T-helper 22 cell (primary cell): ENCODE measurements at regions not wholly inside any gene's neighbourhood (a gene's known extent, or its start where the extent isn't known, plus 50 kb on each side); places are given as distances from the start of the nearest gene placed in this dataset.
"Not testable (repeated sequence)": the region's sequence is repeated elsewhere in the genome, so short reads cannot be mapped to it uniquely, and the experiment has no call there.

ENCODE experiments used
- DNase-seq: peaks from one replicate; pipeline ENCODE4 v3.0.0-alpha.2; 2020; ENCODE audit warnings: low read depth

DNA sequence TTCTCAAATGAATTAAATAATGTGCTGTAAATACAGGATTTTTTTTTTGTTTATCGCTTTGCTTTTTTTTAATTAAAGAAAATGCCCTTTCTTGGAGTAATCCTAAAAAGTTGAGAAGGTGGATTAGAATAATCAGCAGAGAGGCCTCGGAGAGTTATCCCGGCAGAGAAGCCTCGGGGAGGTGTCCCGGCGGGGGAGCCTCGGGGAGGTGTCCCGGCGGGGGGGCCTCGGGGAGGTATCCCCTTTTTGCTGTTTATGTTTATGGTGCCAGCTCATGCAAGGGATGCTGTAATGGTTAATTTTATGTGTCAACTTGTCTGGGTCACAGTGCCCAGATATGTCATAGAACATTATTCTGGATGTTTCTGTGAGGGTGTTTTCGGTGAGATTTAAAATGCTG, 263.0 kb upstream of the TRIB2 start:
- DNase-seq = no peak

DNA sequence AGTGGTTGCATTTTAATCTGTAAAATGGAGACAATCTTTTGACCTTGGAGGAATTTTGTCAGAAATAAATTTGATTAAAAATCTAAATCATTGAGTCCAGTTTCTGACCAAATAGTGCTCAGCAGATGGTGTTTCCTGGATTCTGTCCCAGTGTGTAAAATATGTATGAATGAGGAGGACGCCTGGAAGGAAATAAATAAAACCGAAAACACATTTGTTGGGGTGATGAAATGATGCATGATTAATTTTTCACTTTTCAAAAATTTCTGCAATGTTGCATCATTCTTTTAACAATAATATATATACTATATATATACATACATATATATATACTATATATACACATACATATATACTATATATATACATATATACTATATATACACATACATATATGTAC, 261.1 kb upstream of the TRIB2 start:
- no peak for DNase-seq

DNA sequence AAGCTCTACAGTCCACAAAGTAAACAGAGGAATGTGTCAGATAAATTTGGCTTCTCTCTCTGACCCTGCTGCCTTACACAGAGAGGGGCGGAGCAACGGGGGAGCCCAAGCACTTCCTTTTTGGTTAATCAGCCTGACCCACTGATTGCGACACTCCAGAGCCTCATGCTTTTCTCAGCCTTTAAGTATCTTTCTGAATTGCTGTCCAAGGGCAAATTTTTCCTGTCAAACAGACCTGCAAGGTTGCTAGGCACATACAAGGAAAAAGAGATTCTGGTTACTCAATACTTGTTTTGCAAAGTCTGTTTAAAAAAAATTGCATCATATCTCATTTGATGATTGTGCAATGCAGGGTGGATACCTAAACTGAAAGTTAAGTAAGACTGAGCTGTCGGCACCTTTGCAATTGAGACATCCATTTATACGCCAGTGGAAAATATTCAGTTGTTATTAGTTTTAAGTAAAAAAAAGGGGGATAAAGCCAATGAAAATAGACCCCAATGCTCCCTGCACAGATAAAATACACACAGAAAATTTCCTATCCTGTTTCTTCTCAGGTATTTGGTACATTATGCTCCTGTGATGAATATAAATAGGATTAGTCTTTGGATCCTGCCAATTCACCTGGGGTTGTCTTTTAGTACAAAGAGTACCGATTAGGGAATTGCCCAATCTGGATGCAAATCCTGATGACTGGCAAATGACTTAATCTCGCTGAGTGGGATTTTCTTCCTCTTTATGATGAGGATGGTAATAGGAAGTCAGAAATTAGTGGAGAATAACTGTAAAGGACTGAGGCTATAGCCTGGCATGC, 260.2 kb upstream of the TRIB2 start:
- no peak for DNase-seq

DNA sequence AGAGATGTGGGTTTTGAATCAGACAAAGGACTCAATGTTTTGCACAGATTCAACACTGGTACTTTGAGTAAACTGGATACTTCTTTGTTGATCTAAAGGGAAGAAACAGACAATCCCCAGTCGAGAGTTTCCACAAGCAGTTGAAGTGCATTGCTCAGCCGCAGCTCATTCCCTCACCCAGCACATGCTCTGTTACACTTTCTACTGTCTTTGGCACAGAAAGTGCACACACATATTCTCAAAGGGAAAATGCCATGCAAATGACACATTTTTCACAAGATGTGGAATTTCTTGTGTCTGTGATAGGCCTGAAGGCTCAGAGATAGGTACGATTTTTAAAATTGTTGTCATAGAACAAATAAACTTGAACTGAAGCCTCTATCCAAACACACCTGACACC, 258.9 kb upstream of the TRIB2 start:
- no peak for DNase-seq

DNA sequence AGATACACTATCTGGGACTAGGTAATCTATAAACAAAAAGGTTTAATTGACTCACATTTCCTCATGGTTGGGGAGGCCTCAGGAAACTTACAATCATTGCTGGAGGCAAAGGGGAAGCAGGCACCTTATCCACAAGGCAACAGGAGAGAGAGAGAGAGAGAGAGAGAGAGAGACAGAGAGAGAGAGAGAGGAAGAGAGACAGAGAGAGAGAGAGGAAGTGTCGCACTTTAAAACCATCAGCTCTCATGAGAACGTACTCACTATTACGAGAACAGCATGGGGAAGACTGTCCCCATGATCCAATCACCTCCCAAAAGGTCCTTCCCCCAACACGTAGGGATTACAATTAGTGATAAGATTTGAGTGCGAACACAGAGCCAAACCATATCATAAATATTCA, 253.5 kb upstream of the TRIB2 start:
- no peak for DNase-seq

DNA sequence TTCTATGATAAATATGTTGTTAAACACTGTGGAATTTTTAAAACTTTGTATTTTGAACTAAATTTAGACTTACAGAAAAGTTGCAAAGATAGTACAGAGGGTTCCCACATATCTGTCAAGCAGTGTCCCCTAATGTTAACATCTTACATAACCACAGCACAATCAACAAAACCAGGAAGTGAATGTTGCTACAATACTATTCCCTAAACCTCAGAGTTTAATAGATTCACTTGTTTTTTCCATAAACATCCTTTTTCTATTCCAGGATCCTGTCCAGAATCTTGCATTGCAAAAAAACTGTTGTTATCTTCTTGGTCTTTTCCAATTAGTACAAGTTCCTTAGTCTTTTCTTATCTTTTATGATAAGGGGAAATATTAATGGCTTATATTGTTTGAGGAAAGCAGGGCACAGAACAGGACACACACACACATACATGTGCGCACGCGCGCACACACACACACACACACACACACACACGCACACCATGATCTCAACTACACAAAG, 251.1 kb upstream of the TRIB2 start:
- no peak for DNase-seq

DNA sequence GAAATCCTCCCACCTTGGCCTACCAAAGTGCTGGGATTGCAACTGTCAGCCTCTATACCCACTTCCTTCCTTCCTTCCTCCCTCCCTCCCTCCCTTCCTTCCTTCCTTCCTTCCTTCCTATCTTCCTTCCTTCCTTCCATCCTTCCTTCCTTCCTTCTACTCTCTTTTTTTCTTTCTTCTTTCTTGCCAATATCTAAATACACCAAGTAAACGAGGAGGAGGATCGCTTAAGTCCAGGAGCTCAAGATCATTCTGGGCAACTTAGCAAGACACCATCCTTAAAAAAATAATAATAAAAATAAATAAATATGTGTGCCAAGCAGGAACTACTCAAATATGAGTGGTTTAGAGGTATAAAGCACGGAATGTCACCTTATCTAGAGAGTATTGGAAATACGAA, 249.4 kb upstream of the TRIB2 start:
- DNase-seq = no peak

DNA sequence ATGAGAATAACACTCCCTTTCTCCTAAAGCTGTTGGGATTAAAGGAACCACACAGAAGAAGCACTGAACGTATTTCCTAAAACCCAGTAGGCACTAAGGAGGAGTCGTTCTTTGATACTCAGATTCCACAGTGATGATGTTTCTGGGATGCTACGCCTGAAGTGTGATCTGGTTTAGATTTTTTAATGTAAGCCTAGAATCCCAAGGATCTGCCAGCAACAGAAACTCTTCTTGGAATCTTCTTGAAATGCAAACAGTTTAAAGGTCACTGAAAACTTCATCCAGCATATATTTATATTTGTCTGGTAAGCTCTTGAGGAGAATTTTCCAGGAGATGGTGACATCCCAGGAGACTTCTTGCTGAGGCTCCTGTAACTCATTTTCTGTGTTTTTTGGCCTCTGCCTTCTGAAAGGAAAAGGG, 247.6 kb upstream of the TRIB2 start:
- no peak for DNase-seq

DNA sequence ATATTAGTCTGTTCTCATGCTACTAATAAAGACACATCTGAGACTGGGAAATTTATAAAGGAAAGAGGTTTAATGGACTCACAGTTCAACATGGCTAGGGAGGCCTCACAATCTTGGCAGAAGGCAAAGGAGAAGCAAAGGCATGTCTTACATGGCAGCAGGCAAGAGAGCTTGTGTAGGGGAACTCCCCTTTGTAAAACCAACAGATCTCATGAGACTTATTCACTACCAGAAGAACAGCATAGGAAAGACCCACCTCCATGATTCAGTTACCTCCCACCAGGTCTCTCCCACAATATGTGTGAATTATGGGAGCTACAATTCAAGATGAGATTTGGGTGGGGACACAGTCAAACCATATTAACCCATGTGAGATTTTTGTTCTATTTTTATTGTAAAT, 244.5 kb upstream of the TRIB2 start:
- not testable (repeated sequence) for DNase-seq

DNA sequence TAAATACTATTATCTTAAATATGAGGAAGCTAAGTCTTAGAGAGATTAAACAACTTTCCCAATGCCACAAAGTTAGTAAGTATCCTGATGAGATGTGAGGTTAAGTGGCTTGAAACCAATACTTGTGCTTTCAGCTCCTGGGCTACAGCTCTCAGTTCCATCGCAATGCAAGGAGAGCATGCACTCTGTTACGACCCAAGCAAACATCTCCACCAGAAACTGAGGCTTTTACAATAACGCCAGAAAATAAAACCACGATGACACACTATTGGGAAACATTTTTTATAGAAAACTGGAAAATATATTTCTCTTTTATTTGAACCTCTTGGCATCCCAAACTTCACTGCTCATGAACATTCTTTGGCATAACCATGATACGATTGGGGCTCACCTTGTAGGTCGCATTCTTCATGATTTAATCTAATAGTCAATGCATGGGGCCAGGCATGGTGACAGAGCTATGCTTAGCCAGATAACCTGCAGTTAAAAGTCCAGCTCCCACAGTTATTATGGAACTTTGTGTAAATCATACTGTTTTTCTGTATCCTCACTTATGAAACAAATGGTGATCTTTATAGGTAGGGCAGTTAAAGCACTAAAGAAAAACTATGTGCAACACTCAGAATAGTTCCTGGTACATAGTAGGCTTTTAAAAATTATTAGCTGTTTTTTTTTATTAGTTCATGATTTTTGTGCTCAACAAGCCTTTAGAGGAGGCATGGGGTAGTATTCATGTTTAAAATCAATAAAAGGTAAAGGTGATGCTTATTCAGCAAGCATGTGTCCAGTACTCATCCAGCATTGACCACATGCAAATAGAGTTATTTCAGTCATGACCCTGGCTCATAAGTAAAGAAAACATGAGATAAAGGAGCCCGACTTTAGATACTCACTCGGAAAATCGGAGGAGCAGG, 238.3 kb upstream of the TRIB2 start:
- no peak for DNase-seq

DNA sequence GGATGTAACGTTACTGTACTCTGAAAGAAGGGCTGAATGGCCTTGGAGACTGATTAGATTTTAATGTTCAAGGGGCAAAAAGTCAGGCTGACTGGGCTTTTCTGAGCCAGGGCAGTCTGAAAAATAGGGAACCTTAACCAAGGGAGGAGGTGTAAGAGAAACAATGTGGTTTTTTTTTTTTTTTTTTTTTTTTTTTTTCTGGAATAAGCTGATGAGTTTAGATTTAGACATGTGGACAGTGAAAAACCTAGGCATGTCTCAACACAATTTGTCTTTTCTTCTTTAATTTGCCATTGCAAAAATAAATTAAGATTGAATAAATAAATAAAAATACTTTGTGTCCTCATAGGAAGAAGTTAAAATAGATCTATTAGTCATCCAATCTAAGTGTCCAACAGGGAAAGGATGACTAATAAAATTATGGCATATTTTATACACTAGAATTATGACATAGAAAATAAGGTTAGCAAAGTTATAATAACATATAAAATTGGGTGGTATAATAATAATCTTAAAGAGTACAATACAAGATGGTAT, 237.6 kb upstream of the TRIB2 start:
- no peak for DNase-seq

DNA sequence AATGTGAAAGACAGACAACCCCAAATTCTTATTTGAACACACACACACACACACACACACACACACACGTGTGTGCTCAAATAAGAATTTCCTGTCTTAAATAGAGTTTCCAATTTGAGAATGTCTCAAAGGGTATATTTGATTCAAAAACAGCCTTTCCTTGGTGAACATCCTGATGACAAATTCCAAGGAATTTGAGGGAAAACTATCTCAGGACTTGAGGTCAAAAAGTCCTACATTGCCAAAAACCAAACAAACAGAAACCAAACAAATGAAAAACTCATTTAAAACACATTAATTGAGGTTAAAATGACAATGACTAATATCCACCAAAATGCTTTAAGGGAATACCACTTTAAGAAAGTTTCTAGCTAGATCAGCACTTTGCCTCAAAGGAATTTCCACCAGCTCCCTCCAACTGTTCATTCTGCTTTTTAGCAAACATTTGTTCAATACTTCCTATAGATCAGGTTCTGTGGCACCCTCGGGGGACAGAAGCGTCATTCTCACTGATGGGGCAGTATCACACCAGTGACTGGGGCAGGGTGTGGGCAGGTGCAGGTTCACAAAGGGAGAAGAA, 232.1 kb upstream of the TRIB2 start:
- DNase-seq = no peak

DNA sequence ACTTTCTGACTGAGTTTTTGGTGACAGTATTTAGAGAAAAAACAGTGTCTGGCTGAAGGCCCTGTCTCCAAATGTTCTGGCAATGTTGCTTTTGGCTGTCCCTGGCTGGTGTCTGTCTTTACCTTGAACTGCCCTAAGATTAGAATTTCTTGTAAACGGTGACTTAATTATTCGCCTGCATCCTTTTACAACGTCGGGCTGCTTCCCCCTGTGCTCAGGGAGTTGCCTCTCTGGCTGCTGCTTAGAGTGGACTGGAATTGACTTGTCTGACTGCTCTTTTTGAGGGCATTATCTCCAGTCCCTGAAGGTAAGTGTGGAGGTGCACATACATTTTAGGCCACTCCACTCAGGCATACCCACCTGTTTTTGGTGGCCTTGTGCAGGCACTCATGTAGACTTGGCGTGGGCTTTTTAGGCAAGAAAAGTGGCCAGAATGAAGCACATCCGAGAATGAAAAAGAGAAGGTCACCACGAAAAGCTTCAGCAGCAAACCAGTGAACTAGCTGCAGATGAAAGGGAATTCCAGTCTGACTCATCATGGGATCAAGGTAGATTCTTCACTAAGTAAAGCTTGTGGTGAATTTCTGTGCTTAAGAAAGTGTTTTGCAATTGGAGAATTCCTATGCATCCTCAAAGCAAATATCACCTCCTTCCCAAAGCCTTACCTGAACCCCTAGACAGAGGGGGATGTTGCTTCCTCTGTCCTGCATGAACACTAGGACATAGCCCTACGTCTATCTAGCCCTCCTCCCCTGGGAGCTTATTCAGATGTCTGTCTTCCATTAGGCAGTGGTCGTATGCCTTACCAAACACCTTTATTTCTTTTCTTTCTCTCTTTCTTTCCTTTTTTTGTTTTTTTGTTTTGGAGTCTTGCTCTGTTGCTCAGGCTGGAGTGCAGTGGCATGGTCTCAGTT, 230.3 kb upstream of the TRIB2 start:
- no peak for DNase-seq

DNA sequence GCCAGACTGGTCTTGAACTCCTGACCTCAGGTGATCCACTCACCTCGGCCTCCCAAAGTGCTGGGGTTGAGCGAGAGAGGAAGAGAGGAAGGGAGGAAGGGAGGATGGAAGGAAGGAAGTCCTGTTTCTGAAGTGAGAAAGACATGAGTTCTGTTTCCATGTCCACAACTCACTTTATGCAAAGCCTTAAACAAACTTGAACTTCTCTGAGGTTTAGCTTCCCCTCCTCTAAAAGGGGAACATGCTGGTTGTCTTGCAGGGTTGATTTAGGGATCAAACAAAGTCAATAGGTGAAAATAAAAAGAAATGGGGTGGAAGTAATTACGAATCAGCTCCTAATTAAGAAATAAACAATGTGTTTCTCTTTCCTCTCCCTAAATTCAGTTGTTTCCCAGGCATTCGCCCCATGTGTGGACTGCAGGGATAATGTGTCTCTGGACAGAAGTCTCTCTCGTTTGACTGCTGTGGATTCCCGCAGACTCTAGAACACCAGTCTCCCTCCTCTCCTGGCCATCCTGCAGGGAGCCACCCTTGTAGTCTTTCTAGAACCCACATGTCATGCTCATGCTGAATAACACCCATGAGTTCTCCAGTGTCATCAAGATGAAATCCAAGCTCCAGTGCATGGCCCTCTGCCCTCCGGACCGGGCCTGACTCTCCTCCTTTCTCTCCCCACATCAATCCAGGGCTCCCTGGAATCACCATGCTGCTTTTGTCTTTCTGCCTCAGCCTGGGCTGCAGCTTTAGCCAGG, 229.3 kb upstream of the TRIB2 start:
- no peak for DNase-seq

DNA sequence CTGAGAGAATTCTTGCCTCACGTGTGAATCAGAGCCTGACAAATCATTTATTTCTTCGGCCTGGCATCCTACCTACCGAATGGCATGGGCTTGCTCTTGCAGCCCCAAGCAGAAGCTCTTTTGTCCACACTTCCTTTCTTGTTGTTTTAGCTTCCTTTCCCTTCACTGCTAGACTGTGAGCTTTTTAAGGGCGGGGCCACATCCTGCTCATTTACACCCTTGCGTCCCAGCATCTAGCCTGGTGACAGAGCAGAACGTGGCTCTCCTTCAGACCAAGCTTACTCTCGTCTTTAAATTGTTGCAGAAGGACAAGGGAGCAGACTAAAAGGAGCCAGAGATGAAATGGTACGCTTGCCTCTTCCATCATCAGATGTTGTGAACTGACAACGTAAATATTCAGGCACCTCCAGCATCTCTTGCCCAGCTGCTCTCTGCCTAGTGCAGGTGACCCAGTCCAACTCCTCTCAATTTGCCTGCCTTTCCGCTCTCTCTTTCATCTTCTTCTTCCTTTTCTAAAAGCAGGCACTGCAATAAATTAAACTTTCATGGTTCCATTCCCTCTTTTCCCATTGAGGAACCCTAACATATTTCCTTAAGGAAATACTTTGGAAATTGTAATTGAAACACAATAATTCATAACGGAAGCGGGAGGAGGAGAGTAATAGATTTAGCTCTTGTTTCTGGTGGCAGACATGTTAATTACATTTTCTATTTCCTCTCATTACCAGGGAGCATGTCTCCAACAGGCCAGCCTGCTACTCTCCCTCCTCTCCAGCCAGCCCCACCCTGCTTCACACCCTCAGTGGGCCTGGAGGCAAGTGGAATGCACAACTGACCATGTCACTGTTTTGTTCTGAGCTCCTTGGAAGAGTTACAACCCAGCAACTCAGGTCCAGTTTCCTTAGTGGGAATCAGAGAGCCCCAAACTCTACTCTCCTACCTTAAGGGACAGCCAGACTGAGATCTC, 228.1 kb upstream of the TRIB2 start:
- no peak for DNase-seq

DNA sequence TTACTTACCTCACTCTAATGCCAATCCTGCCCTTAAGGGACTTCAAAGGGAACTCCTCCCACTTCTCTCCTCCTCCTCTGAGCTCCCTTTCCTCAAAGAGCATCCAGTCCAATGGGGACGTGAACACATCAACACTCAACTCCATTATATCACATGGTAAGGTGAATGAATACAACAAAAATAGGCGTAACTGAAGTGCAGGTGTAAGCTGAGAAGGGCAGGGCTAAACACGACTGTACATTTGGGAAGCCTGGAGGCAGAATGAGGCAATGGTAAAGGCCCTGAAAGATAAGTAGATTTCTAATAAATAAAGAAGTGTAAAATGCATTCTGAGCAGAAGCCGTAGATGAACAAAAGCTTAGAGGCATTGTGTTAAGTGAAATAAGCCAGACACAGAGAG, 226.1 kb upstream of the TRIB2 start:
- no peak for DNase-seq

DNA sequence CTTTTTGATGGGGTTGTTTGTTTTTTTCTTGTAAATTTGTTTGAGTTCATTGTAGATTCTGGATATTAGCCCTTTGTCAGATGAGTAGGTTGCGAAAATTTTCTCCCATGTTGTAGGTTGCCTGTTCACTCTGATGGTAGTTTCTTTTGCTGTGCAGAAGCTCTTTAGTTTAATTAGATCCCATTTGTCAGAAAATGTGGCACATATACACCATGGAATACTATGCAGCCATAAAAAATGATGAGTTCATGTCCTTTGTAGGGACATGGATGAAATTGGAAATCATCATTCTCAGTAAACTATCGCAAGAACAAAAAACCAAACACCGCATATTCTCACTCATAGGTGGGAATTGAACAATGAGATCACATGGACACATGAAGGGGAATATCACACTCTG, 224.4 kb upstream of the TRIB2 start:
- not testable (repeated sequence) for DNase-seq

DNA sequence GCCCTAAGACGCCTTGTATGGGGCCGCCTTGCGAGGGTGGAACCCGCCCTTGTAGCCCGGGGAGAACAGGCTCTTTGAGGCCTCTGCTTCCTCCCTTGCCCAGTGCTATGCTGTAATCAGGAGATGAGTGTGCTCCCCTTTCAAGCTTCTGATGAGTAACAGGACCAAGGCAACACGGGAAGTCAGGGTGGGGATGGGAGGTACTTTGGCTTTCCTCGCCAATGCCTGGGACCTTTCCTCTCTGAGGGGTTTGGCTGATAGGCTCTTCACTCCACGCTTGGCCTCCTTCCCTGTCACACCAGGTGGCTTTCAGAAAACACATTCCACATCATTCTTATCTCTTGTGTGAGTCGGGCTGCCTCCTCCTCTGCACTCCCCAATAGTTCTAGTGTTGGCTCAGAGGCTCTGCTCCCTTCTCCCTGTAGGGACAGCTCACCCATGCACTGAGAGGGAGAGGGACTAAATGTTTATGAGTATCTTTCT, 223.7 kb upstream of the TRIB2 start:
- DNase-seq = peak; percentile 25

DNA sequence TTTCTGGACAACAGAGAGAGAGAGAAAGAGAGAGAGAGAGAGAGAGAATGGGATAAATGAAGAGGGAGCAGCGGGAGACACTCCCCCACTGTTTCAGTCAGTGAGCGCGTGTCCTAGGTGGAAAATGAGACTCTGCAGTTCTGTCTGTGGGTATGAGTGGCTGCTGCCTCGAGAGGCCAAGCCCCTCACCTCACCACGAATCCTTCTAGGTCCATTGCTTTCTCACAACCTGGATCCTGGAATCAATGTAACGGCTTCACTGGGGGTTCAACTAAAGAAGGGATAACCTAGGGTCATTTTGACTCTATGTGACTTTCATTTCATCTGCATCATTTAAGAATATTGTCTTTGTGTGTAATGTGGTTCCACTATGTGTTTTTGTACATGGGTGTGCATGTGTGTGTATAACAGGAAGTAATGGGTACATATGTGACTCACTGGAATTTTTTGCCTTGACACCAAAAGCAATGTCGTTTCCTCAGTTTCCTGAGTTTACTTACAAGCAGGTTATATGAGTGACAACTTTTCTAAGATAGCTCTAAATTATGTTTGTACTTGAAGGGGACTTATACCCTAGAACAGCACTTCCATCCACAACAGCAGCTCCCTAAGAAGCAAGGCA, 221.4 kb upstream of the TRIB2 start:
- no peak for DNase-seq
